SK-N-SH (cell line): ENCODE measurements at regions not wholly inside any gene's neighbourhood (a gene's known extent, or its start where the extent isn't known, plus 50 kb on each side); places are given as distances from the start of the nearest gene placed in this dataset.

ENCODE experiments used
- CTCF ChIA-PET: fragments of 300-600, 350-600 bp; formaldehyde crosslinking; extraction: SDS; loops from one replicate; lab custom pipeline; 2021; lab: Yijun Ruan, JAX
- POLR2A ChIA-PET: fragments of 350-600 bp; sonication (Branson Sonifier 250); formaldehyde crosslinking; extraction: SDS; loops from one replicate; lab custom pipeline; 2020; ENCODE audit warnings: antibody characterized with exemption, inconsistent platforms; lab: Yijun Ruan, JAX
- DNase-seq: peaks from one replicate; pipeline ENCODE4 v3.0.0; 2012
- H2AFZ ChIP-seq: fragments of 200-600 bp; sonication (generic); 2 replicates; pipeline ENCODE4 v1.8.1; 2016; ENCODE audit warnings: antibody characterized with exemption, mild to moderate bottlenecking, low read depth
- H3F3A ChIP-seq: fragments of 200-600 bp; sonication (generic); replicated peaks from 2 replicates; pipeline ENCODE3; 2016; ENCODE audit warnings: antibody characterized with exemption, mild to moderate bottlenecking; ENCODE audit not compliant: insufficient read depth
- H3K27ac ChIP-seq, 2 experiments: fragments of 200-500 bp in 1 of 2; fragments of 200-600 bp in 1 of 2; sonication (Bioruptor generic) in 1 of 2; sonication (generic), shearing (Covaris generic) in 1 of 2; 2 replicates each; pipeline versions ENCODE4 v1.5.1 to v1.6.1; 2014 to 2016; ENCODE audit warnings: low read depth in 2 of 2, inconsistent platforms in 1 of 2, low read length in 1 of 2, mild to moderate bottlenecking in 1 of 2, mixed read lengths in 1 of 2
- H3K27me3 ChIP-seq: fragments of 200-600 bp; sonication (generic), shearing (Covaris generic); 2 replicates; pipeline ENCODE4 v1.6.1; 2016; ENCODE audit warnings: mixed run types; ENCODE audit not compliant: insufficient read depth
- H3K36me3 ChIP-seq, 2 experiments: fragments of 200-500 bp in 1 of 2; fragments of 200-600 bp in 1 of 2; sonication (Bioruptor generic) in 1 of 2; sonication (generic) in 1 of 2; replicated peaks in 1 of 2; 2 replicates each; pipeline versions ENCODE3 to v1.5.1; 2014 to 2016; ENCODE audit warnings: low read length in 1 of 2, mild to moderate bottlenecking in 1 of 2; ENCODE audit not compliant: insufficient read depth in 2 of 2, control insufficient read depth in 1 of 2
- H3K4me1 ChIP-seq, 2 experiments: fragments of 200-500 bp in 1 of 2; fragments of 200-600 bp in 1 of 2; sonication (Bioruptor generic) in 1 of 2; sonication (generic), shearing (Covaris generic) in 1 of 2; 2 replicates each; pipeline versions ENCODE4 v1.5.1 to v1.6.1; 2014 to 2016; ENCODE audit warnings: low read depth in 1 of 2, low read length in 1 of 2, mixed run types in 1 of 2; ENCODE audit not compliant: insufficient read depth in 2 of 2, control insufficient read depth in 1 of 2
- H3K4me2 ChIP-seq: fragments of 200-600 bp; sonication (generic), shearing (Covaris generic); 2 replicates; pipeline ENCODE4 v1.6.1; 2017; ENCODE audit warnings: mixed run types
- H3K4me3 ChIP-seq, 2 experiments: fragments of 200-500 bp in 1 of 2; fragments of 200-600 bp in 1 of 2; sonication (Bioruptor generic) in 1 of 2; sonication (generic), shearing (Covaris generic) in 1 of 2; 2 replicates each; pipeline versions ENCODE4 v1.5.1 to v1.8.1; 2014 to 2016; ENCODE audit warnings: low read depth in 2 of 2, inconsistent platforms in 1 of 2, low read length in 1 of 2, mild to moderate bottlenecking in 1 of 2, mixed read lengths in 1 of 2, moderate library complexity in 1 of 2
- H3K79me2 ChIP-seq: fragments of 200-600 bp; sonication (generic); 2 replicates; pipeline ENCODE4 v1.8.1; 2017; ENCODE audit warnings: mild to moderate bottlenecking; ENCODE audit not compliant: insufficient read depth
- H3K9ac ChIP-seq: fragments of 200-600 bp; sonication (generic); 2 replicates; pipeline ENCODE4 v1.6.1; 2017; ENCODE audit warnings: mixed run types
- H3K9me2 ChIP-seq: fragments of 200-600 bp; sonication (generic); 2 replicates; pipeline ENCODE4 v1.6.1; 2017; ENCODE audit warnings: mixed run types
- H3K9me3 ChIP-seq: fragments of 200-600 bp; sonication (generic); 2 replicates; pipeline ENCODE4 v1.6.1; 2017; ENCODE audit warnings: mixed run types, mild to moderate bottlenecking, moderate library complexity
- H4K20me1 ChIP-seq: fragments of 200-600 bp; sonication (generic); 2 replicates; pipeline ENCODE4 v1.6.1; 2017; ENCODE audit warnings: mild to moderate bottlenecking, mixed run types; ENCODE audit not compliant: insufficient read depth
- EZH2phosphoT487 ChIP-seq: fragments of 200-600 bp; sonication (generic); IDR thresholded peaks from 2 replicates; pipeline ENCODE4 v1.6.1; 2017; ENCODE audit warnings: low read depth, mixed run types, mild to moderate bottlenecking, antibody characterized with exemption, moderate library complexity, borderline replicate concordance
- FOSL2 ChIP-seq: IDR thresholded peaks from 2 replicates; pipeline ENCODE4 v1.4.0; 2012; ENCODE audit warnings: low read depth, mild to moderate bottlenecking, moderate library complexity, borderline replicate concordance
- FOXJ3 ChIP-seq: sonication (generic); formaldehyde crosslinking; IDR thresholded peaks from 2 replicates; pipeline ENCODE4 v1.5.1; 2020; ENCODE audit warnings: mild to moderate bottlenecking, missing genetic modification reagents
- GABPA ChIP-seq: IDR thresholded peaks from 2 replicates; pipeline ENCODE4 v1.4.0; 2012; ENCODE audit warnings: low read depth, mild to moderate bottlenecking
- NRF1 ChIP-seq: IDR thresholded peaks from 2 replicates; pipeline ENCODE4 v1.6.1; 2012; ENCODE audit warnings: low read depth, mild to moderate bottlenecking, low read length
- POLR2AphosphoS5 ChIP-seq: IDR thresholded peaks from 2 replicates; pipeline ENCODE4 v1.6.1; 2012; ENCODE audit warnings: low read depth, low read length
- RAD21 ChIP-seq: IDR thresholded peaks from 2 replicates; pipeline ENCODE4 v1.6.1; 2012; ENCODE audit warnings: mild to moderate bottlenecking, low read length
- RCOR1 ChIP-seq: fragments of 150-350 bp; IDR thresholded peaks from 2 replicates; pipeline ENCODE4 v1.6.1; 2017; ENCODE audit warnings: antibody characterized with exemption, low read length
- RFX5 ChIP-seq: IDR thresholded peaks from 2 replicates; pipeline ENCODE4 v1.6.1; 2012; ENCODE audit warnings: mild to moderate bottlenecking, improper control_type of control experiment, low read length
- SIN3A ChIP-seq: IDR thresholded peaks from 2 replicates; pipeline ENCODE4 v1.6.1; 2012; ENCODE audit warnings: low read depth, mild to moderate bottlenecking, low read length, moderate library complexity, borderline replicate concordance
- SMC3 ChIP-seq: IDR thresholded peaks from 2 replicates; pipeline ENCODE4 v1.6.1; 2012; ENCODE audit warnings: low read depth, low read length, improper control_type of control experiment
- TEAD4 ChIP-seq: IDR thresholded peaks from 2 replicates; pipeline ENCODE4 v1.4.0; 2012; ENCODE audit warnings: mild to moderate bottlenecking, borderline replicate concordance; ENCODE audit not compliant: insufficient read depth
- YY1 ChIP-seq: IDR thresholded peaks from 2 replicates; pipeline ENCODE4 v1.4.0; 2012; ENCODE audit warnings: low read depth, mild to moderate bottlenecking
- WGBS: methylation state at CpG from one replicate; pipeline ENCODE4 v1.1.6; 2017; ENCODE audit warnings: low lambda C conversion rate; 5-methylcytosine and 5-hydroxymethylcytosine counted together
- TF ChIP-seq, protein P1 (sequence below): fragments of 150-350 bp; IDR thresholded peaks from 2 replicates; pipeline ENCODE4 v1.6.1; 2016; ENCODE audit warnings: mild to moderate bottlenecking, low read depth, low read length
- TF ChIP-seq, protein P2 (sequence below): IDR thresholded peaks from 2 replicates; pipeline ENCODE4 v1.4.0; 2012; ENCODE audit warnings: low read depth
- TF ChIP-seq, protein P3 (sequence below): IDR thresholded peaks from 2 replicates; pipeline ENCODE4 v1.4.0; 2012; ENCODE audit warnings: low read depth, borderline replicate concordance
- TF ChIP-seq, protein P4 (sequence below): IDR thresholded peaks from 2 replicates; pipeline ENCODE4 v1.4.0; 2012; ENCODE audit warnings: low read depth, borderline replicate concordance

DNA sequence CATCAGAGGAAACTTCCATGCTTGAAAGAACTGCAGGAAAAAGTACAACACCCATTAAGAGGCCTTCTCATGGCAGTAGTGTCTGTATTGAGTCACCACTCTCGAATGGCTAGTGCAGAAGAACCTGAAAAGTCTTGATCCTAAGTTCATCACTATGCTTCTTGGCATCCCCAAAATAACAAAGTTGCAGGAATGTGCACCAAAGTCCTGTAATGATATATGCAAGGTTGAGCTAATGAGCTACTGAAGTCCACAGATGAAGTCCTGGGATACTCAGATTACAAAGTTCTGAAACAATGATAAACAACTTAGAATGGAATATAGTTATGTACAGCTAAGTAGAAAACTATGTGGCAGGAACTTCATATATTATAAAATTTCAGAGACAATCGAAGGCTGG, 545.4 kb downstream of the FOXG1 start:
- H3K27ac ChIP-seq = no peak overlapping the region
- TF ChIP-seq POLR2AphosphoS5 = no peak
- no peak for TF ChIP-seq EZH2phosphoT487
- TF ChIP-seq TEAD4 = no peak
- TF ChIP-seq SIN3A = no peak
- TF ChIP-seq, protein P1, sequence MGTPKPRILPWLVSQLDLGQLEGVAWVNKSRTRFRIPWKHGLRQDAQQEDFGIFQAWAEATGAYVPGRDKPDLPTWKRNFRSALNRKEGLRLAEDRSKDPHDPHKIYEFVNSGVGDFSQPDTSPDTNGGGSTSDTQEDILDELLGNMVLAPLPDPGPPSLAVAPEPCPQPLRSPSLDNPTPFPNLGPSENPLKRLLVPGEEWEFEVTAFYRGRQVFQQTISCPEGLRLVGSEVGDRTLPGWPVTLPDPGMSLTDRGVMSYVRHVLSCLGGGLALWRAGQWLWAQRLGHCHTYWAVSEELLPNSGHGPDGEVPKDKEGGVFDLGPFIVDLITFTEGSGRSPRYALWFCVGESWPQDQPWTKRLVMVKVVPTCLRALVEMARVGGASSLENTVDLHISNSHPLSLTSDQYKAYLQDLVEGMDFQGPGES = no peak
- no peak for TF ChIP-seq RFX5
- TF ChIP-seq RCOR1 = no peak
- TF ChIP-seq GABPA = no peak
- TF ChIP-seq, protein P2, sequence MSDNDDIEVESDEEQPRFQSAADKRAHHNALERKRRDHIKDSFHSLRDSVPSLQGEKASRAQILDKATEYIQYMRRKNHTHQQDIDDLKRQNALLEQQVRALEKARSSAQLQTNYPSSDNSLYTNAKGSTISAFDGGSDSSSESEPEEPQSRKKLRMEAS = no peak
- TF ChIP-seq FOSL2 = no peak
- TF ChIP-seq NRF1 = no peak
- no peak for TF ChIP-seq SMC3
- no peak for TF ChIP-seq YY1
- TF ChIP-seq RAD21 = no peak
- TF ChIP-seq, protein P3, sequence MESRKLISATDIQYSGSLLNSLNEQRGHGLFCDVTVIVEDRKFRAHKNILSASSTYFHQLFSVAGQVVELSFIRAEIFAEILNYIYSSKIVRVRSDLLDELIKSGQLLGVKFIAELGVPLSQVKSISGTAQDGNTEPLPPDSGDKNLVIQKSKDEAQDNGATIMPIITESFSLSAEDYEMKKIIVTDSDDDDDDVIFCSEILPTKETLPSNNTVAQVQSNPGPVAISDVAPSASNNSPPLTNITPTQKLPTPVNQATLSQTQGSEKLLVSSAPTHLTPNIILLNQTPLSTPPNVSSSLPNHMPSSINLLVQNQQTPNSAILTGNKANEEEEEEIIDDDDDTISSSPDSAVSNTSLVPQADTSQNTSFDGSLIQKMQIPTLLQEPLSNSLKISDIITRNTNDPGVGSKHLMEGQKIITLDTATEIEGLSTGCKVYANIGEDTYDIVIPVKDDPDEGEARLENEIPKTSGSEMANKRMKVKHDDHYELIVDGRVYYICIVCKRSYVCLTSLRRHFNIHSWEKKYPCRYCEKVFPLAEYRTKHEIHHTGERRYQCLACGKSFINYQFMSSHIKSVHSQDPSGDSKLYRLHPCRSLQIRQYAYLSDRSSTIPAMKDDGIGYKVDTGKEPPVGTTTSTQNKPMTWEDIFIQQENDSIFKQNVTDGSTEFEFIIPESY = no peak
- TF ChIP-seq, protein P4, sequence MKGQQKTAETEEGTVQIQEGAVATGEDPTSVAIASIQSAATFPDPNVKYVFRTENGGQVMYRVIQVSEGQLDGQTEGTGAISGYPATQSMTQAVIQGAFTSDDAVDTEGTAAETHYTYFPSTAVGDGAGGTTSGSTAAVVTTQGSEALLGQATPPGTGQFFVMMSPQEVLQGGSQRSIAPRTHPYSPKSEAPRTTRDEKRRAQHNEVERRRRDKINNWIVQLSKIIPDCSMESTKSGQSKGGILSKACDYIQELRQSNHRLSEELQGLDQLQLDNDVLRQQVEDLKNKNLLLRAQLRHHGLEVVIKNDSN = no peak
- TF ChIP-seq FOXJ3 = no peak
- no peaks in the 10 kb centered on the region for H3K4me1 ChIP-seq
- no peaks in the 10 kb centered on the region for H4K20me1 ChIP-seq
- WGBS = 7% methylated on average over 2 of the region's 2 CpGs
- H3K9me3 ChIP-seq = no peaks in the 10 kb centered on the region
- POLR2A ChIA-PET = no interaction called here
- H3K79me2 ChIP-seq = no peaks in the 10 kb centered on the region
- CTCF ChIA-PET = no interaction called here
- H3K4me2 ChIP-seq = no peak overlapping the region
- no peaks in the 10 kb centered on the region for H3K9me2 ChIP-seq
- no peaks in the 10 kb centered on the region for H3K27me3 ChIP-seq
- H3F3A ChIP-seq = peaks cover 15% of the 10 kb centered on the region
- no peak for DNase-seq
- H3K9ac ChIP-seq = no peak overlapping the region
- no peak overlapping the region for H2AFZ ChIP-seq
- no peak overlapping the region for H3K4me3 ChIP-seq
- no peaks in the 10 kb centered on the region for H3K36me3 ChIP-seq
